GM18505 (cell line): ENCODE measurements at regions not wholly inside any gene's neighbourhood (a gene's known extent, or its start where the extent isn't known, plus 50 kb on each side); places are given as distances from the start of the nearest gene placed in this dataset.
"Not testable (repeated sequence)": the region's sequence is repeated elsewhere in the genome, so short reads cannot be mapped to it uniquely, and the experiment has no call there.

Experiments used
- ATAC-seq: cut with Tn5 transposase; IDR thresholded peaks from one replicate; pipeline ENCODE4 v1.9.1; 2021; ENCODE audit not compliant: unreplicated experiment
- POLR2A ChIP-seq: IDR thresholded peaks from 4 replicates; pipeline ENCODE4 v1.6.1; 2011; ENCODE audit warnings: borderline replicate concordance; ENCODE audit not compliant: insufficient read depth, insufficient read length; ENCODE audit errors: extremely low read depth

- no peak for TF ChIP-seq POLR2A
- no peak for ATAC-seq
Observed at GRCh38 chr21:22806278-22806677, 1808.1 kb downstream of the NCAM2 start.

DNA sequence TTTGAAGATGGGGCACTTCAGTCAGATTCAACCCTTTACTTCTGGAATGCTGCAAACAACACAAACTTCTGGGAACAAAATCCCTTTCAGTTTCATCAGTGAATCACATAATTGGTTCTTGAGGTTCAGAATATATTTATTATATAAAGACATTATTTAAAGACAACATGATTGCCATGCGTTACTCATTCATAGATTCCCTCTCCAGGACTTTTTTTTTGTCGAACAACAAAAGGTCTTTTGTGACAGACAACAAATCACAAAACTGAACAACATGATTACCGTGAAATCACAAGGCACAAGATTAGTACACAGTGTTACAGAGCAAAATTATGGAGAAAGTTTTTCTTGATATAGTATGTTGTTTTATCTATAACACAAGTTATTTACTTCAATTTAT is 1815.0 kb downstream of the NCAM2 start:
- ATAC-seq = no peak
- TF ChIP-seq POLR2A = no peak

GRCh38 chr21:22818681-22819485 is 1820.7 kb downstream of the NCAM2 start:
- ATAC-seq = not testable (repeated sequence)

- no peak for ATAC-seq
- no peak for TF ChIP-seq POLR2A
Observed at GRCh38 chr21:22827422-22827821, 1829.2 kb downstream of the NCAM2 start.

DNA sequence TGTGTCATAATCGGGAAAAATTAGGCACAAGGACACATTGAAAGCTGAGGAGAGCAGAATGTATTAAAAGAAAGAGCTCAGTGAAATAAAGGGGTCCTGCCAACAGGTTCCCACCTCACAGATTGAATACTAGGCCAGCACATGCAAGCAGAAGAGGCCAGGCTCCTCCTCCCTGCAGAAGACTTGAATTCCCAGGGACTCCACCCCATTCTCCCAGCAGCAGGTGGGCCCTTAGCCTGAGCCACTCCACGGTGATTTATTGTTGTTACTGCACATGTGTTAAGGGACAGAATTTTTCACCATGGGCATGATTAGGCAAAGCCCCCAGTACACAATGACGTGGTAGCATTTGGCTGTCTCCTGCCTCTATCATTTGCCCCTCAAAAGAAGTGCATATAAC is 1844.7 kb downstream of the NCAM2 start:
- TF ChIP-seq POLR2A = no peak
- no peak for ATAC-seq

DNA sequence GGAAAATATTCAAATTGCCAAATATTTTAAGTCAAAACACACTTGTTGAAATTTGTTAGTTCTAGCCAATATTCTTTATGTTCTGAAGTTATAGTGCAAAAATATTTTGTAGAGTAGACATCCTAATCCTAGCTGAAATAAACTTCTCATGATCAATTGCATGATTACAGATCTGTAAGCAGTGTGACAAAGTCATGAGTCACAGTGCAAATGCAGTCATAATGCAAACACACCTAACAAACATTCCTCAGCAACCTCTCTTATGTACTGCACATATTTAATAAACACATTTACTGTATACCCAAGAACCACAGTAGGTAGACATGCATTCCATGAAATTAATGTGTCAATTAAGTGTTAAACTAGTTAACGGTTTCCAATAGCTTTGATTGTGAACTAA is 1857.4 kb downstream of the NCAM2 start:
- TF ChIP-seq POLR2A = no peak
- ATAC-seq = no peak

GRCh38 chr21:22871692-22872091 is 1873.5 kb downstream of the NCAM2 start:
- no peak for ATAC-seq
- no peak for TF ChIP-seq POLR2A

DNA sequence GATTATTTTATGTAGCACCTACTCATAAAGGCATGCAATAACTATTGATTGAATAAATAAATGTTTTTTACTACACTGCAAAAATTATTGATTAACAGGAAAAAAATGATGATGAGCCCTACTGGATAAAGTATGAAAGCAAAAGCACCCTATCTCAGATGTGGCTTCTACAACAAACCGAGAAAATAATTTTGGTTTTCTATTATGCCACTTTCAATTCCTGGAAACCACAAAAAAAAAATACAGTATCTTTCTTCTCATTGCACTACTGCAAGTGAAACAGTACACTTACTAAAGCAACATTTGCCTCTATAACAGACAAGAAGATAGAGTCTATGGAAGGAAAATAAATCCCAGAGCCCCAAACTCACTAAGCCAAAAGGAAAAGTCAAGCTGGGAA is 1882.4 kb downstream of the NCAM2 start:
- no peak for ATAC-seq
- no peak for TF ChIP-seq POLR2A

DNA sequence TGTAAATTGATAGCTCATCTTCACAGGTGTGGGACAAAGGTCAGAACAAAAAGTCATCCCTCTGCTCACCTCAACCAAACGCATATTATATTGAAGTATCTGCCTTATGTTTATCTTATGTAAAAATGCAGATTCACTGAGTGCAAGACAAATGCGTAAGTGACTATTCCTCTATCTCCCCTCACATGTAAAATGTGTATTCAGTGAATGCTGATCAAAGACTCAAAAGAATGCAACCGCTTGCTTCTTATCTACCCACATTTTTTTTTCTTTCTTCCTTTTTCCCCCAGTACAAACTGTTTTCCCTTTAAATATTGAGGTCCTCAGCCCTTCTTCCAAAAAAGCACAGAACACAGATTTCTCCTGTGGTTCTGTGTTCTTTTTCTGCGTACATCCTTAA is 1882.9 kb downstream of the NCAM2 start:
- ATAC-seq = no peak
- no peak for TF ChIP-seq POLR2A

- no peak for ATAC-seq
- no peak for TF ChIP-seq POLR2A
Observed at GRCh38 chr21:22885079-22885478, 1886.9 kb downstream of the NCAM2 start.

GRCh38 chr21:22885614-22886013 is 1887.4 kb downstream of the NCAM2 start:
- no peak for ATAC-seq
- no peak for TF ChIP-seq POLR2A

DNA sequence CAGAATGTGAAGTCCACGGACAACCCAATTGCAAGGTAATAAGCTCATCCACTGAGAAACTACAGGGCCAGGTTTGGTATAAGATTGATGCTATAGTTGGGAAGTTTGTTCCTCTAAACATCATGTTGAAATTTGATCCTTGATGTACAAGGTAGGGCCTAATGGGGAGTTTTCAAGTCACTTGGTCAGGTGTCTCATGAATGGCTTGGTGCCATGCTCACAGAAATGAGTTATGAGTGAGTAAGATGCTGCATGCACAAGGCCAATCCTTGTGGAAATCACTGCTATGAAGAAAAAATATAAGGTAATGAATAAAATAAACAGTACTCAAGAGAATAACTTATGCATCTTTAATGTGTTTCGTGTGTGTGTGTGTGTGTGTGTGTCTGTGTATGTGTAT is 1891.2 kb downstream of the NCAM2 start:
- TF ChIP-seq POLR2A = no peak
- no peak for ATAC-seq

DNA sequence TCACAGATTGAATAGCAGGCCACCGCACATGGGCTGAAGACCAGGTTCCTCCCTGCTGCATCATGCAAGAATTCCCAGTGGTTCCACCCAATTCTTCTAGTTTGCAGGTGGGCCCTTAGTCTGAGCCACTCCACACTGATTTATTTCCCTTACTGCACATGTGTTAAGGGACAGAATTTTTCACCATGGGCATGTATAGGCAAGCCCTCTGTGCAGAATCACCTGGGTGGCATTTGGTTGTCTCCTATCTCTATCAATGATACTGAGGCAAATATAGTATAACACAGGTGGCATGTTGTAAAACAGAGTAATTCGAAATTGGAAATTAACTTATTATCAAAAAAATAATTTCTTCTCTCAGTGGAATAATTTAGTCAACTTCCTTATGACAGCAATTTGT is 1892.4 kb downstream of the NCAM2 start:
- no peak for TF ChIP-seq POLR2A
- no peak for ATAC-seq

DNA sequence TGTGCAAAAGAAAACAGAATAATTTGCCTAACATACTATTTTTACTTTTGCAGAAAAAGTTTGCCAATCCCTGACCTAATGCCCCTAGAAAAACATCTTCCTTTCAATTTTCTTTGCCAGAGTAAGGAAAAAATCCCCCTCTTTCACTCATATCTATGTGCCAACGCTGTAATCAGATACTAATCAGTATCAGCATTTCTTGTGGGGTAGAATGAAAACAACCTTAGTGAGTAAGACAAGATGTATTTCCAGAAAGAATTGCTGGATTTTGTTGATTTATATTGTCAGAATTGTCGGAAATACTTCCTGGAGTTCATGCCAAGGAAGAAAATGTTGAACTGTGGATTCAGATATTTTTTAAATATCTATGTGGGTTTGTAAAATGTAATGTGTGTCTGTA is 1893.8 kb downstream of the NCAM2 start:
- no peak for ATAC-seq
- TF ChIP-seq POLR2A = no peak

DNA sequence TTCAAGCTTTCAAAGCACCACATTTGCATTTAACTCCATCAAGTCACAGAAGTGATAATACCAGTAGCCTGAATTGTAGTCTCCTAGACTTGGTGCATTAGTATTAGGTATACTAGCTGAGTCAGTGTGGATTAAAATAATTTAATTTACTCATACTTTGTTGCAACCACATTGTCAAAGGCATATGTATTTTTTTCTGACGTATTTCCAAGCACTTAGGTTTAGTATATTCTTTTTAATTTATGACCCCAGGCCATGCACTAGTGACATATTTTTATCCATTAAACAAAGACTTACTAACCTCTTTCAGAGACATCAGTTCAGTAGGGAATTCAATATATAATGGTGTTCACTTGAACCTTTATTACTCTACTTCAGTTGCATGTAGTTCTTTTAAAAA is 1894.5 kb downstream of the NCAM2 start:
- ATAC-seq = no peak
- no peak for TF ChIP-seq POLR2A
